ENCODE measurements at regions not wholly inside any gene's neighbourhood (a gene's known extent, or its start where the extent isn't known, plus 50 kb on each side); places are given as distances from the start of the nearest gene placed in this dataset.

- no peak for DNase-seq
These were observed 199.5 kb upstream of the ZNF536 start for GRCh38 chr19:30172613-30173242.

- no peak for DNase-seq
These were observed 198.4 kb upstream of the ZNF536 start for GRCh38 chr19:30173593-30174356.

GRCh38 chr19:30174357-30174645, 197.9 kb upstream of the ZNF536 start:
- DNase-seq, result no peak

- DNase-seq, result no peak
These were observed 197.4 kb upstream of the ZNF536 start for GRCh38 chr19:30174791-30175190.

- no peak for DNase-seq
These were observed 196.2 kb upstream of the ZNF536 start for GRCh38 chr19:30175987-30176386.

GRCh38 chr19:30178721-30179402, 193.3 kb upstream of the ZNF536 start:
- no peak for DNase-seq

- no peak for DNase-seq
These were observed 191.5 kb upstream of the ZNF536 start for GRCh38 chr19:30180691-30181090.

GRCh38 chr19:30183807-30184490, 188.2 kb upstream of the ZNF536 start:
- no peak for DNase-seq

GRCh38 chr19:30202060-30202600, 170.1 kb upstream of the ZNF536 start:
- no peak for DNase-seq

- DNase-seq, result no peak
These were observed 167.5 kb upstream of the ZNF536 start for GRCh38 chr19:30204721-30205120.

GRCh38 chr19:30206187-30206586, 166.0 kb upstream of the ZNF536 start:
- DNase-seq, result no peak

GRCh38 chr19:30207357-30207756, 164.8 kb upstream of the ZNF536 start:
- DNase-seq, result no peak

GRCh38 chr19:30208436-30209060, 163.6 kb upstream of the ZNF536 start:
- no peak for DNase-seq

GRCh38 chr19:30209617-30210600, 162.3 kb upstream of the ZNF536 start:
- no peak for DNase-seq

- no peak for DNase-seq
These were observed 159.6 kb upstream of the ZNF536 start for GRCh38 chr19:30212574-30212973.

- DNase-seq, result peak; percentile 44
These were observed 157.5 kb upstream of the ZNF536 start for GRCh38 chr19:30214651-30215051.

- no peak for DNase-seq
These were observed 156.9 kb upstream of the ZNF536 start for GRCh38 chr19:30215248-30215647.

GRCh38 chr19:30216453-30216852, 155.7 kb upstream of the ZNF536 start:
- DNase-seq, result no peak

GRCh38 chr19:30217461-30217860, 154.7 kb upstream of the ZNF536 start:
- DNase-seq, result no peak

- DNase-seq, result no peak
These were observed 152.5 kb upstream of the ZNF536 start for GRCh38 chr19:30219702-30220101.

- no peak for DNase-seq
These were observed 151.0 kb upstream of the ZNF536 start for GRCh38 chr19:30221176-30221575.

GRCh38 chr19:30222428-30222873, 149.7 kb upstream of the ZNF536 start:
- no peak for DNase-seq

Data from NK-92 treated with Interleukin-12 subunit alpha and Interleukin-12 subunit beta, amount 100 ng/mL, for 24 hours (cell line).